DND-41 (cell line): ENCODE measurements at regions not wholly inside any gene's neighbourhood (a gene's known extent, or its start where the extent isn't known, plus 50 kb on each side); places are given as distances from the start of the nearest gene placed in this dataset.
"Not testable (repeated sequence)": the region's sequence is repeated elsewhere in the genome, so short reads cannot be mapped to it uniquely, and the experiment has no call there.

ENCODE experiments used
- ATAC-seq: fragments of 200-7000 bp; cut with Tn5 transposase; 3 replicates; pipeline ENCODE4 v1.9.1; 2021; ENCODE audit warnings: low read depth; ENCODE audit not compliant: insufficient read depth
- DNase-seq: peaks from one replicate; pipeline ENCODE4 v3.0.0-alpha.2; 2020
- H2AFZ ChIP-seq: 2 replicates; pipeline ENCODE4 v1.6.0; 2012; ENCODE audit warnings: low read depth, low read length
- H3K27ac ChIP-seq: 2 replicates; pipeline ENCODE4 v1.5.1; 2012; ENCODE audit warnings: low read length, inconsistent platforms
- H3K27me3 ChIP-seq: fragments of 200-600 bp; sonication (generic); 2 replicates; pipeline ENCODE4 v1.6.0; 2012; ENCODE audit warnings: low read length, mild to moderate bottlenecking, inconsistent platforms; ENCODE audit not compliant: insufficient read depth, poor library complexity
- H3K36me3 ChIP-seq: 2 replicates; pipeline ENCODE4 v1.5.1; 2012; ENCODE audit warnings: low read length, inconsistent platforms; ENCODE audit not compliant: insufficient read depth
- H3K4me1 ChIP-seq: 2 replicates; pipeline ENCODE4 v1.5.1; 2012; ENCODE audit warnings: mild to moderate bottlenecking, low read length; ENCODE audit not compliant: insufficient read depth
- H3K4me2 ChIP-seq: 2 replicates; pipeline ENCODE4 v1.6.0; 2012; ENCODE audit warnings: mild to moderate bottlenecking, moderate library complexity, low read length, inconsistent platforms; ENCODE audit not compliant: insufficient read depth
- H3K4me3 ChIP-seq, 2 experiments: fragments of 200-600 bp in 1 of 2; shearing (Covaris generic) in 1 of 2; 2 replicates each; pipeline ENCODE4 v1.5.1; 2012 to 2016; ENCODE audit warnings: inconsistent platforms in 2 of 2, low read length in 2 of 2, mild to moderate bottlenecking in 2 of 2, low read depth in 1 of 2, moderate library complexity in 1 of 2
- H3K79me2 ChIP-seq: 2 replicates; pipeline ENCODE4 v1.6.0; 2012; ENCODE audit warnings: low read length, inconsistent platforms; ENCODE audit not compliant: insufficient read depth
- H3K9ac ChIP-seq: 2 replicates; pipeline ENCODE4 v1.6.0; 2012; ENCODE audit warnings: low read depth, mild to moderate bottlenecking, inconsistent platforms, low read length, moderate library complexity
- H3K9me3 ChIP-seq: 2 replicates; pipeline ENCODE4 v1.5.1; 2012; ENCODE audit warnings: low read length, moderate library complexity, mild to moderate bottlenecking, inconsistent platforms; ENCODE audit not compliant: insufficient read depth, severe bottlenecking
- H4K20me1 ChIP-seq: 2 replicates; pipeline ENCODE4 v1.6.0; 2012; ENCODE audit warnings: low read length; ENCODE audit not compliant: insufficient read depth
- EZH2 ChIP-seq: IDR thresholded peaks from 3 replicates; pipeline ENCODE4 v1.6.1; 2012; ENCODE audit warnings: borderline replicate concordance, low read depth, mild to moderate bottlenecking, moderate library complexity, low read length, inconsistent platforms; ENCODE audit not compliant: severe bottlenecking
- TF ChIP-seq, protein P1 (sequence below): IDR thresholded peaks from 2 replicates; pipeline ENCODE4 v1.5.1; 2012; ENCODE audit warnings: borderline replicate concordance, low read length, moderate library complexity, mild to moderate bottlenecking; ENCODE audit not compliant: poor library complexity, severe bottlenecking; ENCODE audit errors: extremely low read depth

DNA sequence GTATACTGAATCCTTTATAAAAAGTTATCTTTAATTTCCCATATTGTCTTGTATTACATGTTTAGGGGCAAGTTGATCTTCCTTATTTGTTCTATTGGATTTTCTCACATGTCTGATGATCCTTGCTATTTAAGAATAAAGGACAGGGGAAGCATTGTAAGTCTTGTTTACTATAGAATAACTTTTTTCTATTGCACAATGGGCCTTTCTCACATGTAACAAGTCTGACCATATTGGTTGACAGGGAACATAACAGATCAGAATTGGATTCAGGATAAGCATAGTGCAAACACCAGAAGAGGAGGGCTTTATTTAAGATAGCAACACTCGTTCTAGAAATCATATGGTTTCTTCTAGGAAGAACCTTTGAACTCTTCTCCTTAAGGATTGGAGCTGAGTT is 257.9 kb upstream of the RBMS3 start:
- H3K79me2 ChIP-seq: no peaks in the 10 kb centered on the region
- H3K4me2 ChIP-seq: no peak overlapping the region
- no peak overlapping the region for H3K27ac ChIP-seq
- no peaks in the 10 kb centered on the region for H3K27me3 ChIP-seq
- H3K4me1 ChIP-seq: no peaks in the 10 kb centered on the region
- H4K20me1 ChIP-seq: no peaks in the 10 kb centered on the region
- ATAC-seq (no peak), DNase-seq (no peak)
- no peak for TF ChIP-seq EZH2
- TF ChIP-seq, protein P1, sequence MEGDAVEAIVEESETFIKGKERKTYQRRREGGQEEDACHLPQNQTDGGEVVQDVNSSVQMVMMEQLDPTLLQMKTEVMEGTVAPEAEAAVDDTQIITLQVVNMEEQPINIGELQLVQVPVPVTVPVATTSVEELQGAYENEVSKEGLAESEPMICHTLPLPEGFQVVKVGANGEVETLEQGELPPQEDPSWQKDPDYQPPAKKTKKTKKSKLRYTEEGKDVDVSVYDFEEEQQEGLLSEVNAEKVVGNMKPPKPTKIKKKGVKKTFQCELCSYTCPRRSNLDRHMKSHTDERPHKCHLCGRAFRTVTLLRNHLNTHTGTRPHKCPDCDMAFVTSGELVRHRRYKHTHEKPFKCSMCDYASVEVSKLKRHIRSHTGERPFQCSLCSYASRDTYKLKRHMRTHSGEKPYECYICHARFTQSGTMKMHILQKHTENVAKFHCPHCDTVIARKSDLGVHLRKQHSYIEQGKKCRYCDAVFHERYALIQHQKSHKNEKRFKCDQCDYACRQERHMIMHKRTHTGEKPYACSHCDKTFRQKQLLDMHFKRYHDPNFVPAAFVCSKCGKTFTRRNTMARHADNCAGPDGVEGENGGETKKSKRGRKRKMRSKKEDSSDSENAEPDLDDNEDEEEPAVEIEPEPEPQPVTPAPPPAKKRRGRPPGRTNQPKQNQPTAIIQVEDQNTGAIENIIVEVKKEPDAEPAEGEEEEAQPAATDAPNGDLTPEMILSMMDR: no peak
- no peaks in the 10 kb centered on the region for H3K36me3 ChIP-seq
- no peak overlapping the region for H3K4me3 ChIP-seq
- no peak overlapping the region for H3K9ac ChIP-seq
- no peak overlapping the region for H2AFZ ChIP-seq
- no peaks in the 10 kb centered on the region for H3K9me3 ChIP-seq

- Histone ChIP-seq H3K27ac (no peak overlapping the region), H2AFZ (no peak overlapping the region), H3K4me3 (no peak overlapping the region), H3K36me3 (no peaks in the 10 kb centered on the region), H3K9me3 (no peaks in the 10 kb centered on the region), H3K4me2 (no peak overlapping the region), H3K9ac (no peak overlapping the region), H3K4me1 (no peaks in the 10 kb centered on the region), H3K79me2 (no peaks in the 10 kb centered on the region), H4K20me1 (no peaks in the 10 kb centered on the region), H3K27me3 (no peaks in the 10 kb centered on the region)
- TF ChIP-seq, protein P1: no peak
- no peak for TF ChIP-seq EZH2
- no peak for ATAC-seq
- no peak for DNase-seq
These were observed 254.6 kb upstream of the RBMS3 start for GRCh38 chr3:29026286-29026685.

DNA sequence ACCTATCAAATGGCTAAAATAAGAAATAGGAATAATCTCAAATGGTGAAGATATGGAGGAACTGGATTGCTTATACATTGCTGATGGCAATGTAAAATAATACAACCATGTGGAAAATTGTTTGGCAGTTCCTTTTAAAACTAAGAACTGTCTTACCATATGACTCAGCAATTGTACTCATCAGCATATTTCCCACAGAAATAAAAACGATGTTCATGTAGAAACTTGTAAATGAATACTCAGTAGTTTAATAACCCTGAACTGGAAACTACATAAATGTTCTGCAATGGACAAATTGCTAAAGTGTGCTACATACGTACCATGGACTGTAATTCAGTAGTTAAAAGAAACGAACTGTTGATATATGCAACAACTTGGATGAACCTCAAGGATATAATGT is 253.9 kb upstream of the RBMS3 start:
- Histone ChIP-seq H3K27me3 (no peaks in the 10 kb centered on the region), H2AFZ (no peak overlapping the region), H3K79me2 (no peaks in the 10 kb centered on the region), H3K9ac (no peak overlapping the region), H4K20me1 (no peaks in the 10 kb centered on the region), H3K36me3 (no peaks in the 10 kb centered on the region), H3K9me3 (no peaks in the 10 kb centered on the region), H3K4me2 (no peak overlapping the region), H3K4me1 (no peaks in the 10 kb centered on the region), H3K27ac (no peak overlapping the region), H3K4me3 (no peak overlapping the region)
- ATAC-seq (no peak), DNase-seq (no peak)
- TF ChIP-seq, protein P1: no peak
- TF ChIP-seq EZH2: no peak

DNA sequence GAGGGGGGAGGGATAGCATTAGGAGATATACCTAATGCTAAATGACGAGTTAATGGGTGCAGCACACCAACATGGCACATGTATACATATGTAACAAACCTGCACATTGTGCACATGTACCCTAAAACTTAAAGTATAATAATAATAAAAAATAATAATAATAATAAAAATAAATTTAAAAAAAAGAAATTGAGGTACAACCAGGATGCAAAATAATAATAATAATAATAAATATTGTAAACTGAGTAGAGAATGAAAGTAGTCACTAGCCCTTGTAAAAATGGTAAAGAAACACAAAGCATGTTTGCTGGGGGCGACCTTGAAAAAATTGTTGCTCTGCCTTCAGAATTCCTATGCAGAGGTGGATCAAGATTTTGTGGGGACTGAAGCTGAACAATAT is 249.7 kb upstream of the RBMS3 start:
- H3K27me3 ChIP-seq, H4K20me1 ChIP-seq, H3K9me3 ChIP-seq, H3K4me3 ChIP-seq, H3K27ac ChIP-seq, ATAC-seq, H2AFZ ChIP-seq, DNase-seq, H3K4me1 ChIP-seq, H3K9ac ChIP-seq, H3K79me2 ChIP-seq, H3K36me3 ChIP-seq, H3K4me2 ChIP-seq: not testable (repeated sequence)
